MCF 10A (cell line): ENCODE measurements at regions not wholly inside any gene's neighbourhood (a gene's known extent, or its start where the extent isn't known, plus 50 kb on each side); places are given as distances from the start of the nearest gene placed in this dataset.

ENCODE experiments used
- BruUV-seq: library from RNA; stranded (reverse); fragments of 400-500 nt; replicated peaks from 2 replicates; lab custom pipeline; 2021; lab: Mats Ljungman, UMichigan
- CTCF ChIA-PET: fragments of 300-600 bp; sonication (Branson Sonifier 250); formaldehyde crosslinking; extraction: SDS; loops from one replicate; lab custom pipeline; 2021; ENCODE audit warnings: antibody characterized with exemption, inconsistent platforms; lab: Yijun Ruan, JAX
- POLR2A ChIA-PET: fragments of 300-600, 350-650 bp; sonication (Branson Sonifier 250); formaldehyde crosslinking; extraction: SDS; loops from one replicate; lab custom pipeline; 2020; ENCODE audit warnings: antibody characterized with exemption, inconsistent platforms; lab: Yijun Ruan, JAX
- DNase-seq: peaks from one replicate; pipeline ENCODE4 v3.0.0-alpha.2; 2018; ENCODE audit not compliant: unreplicated experiment
- H3K27ac Mint-ChIP-seq: one replicate; pipeline ENCODE4 v1.8.0; 2022; ENCODE audit warnings: mild to moderate bottlenecking, low read depth, mixed read lengths; ENCODE audit not compliant: unreplicated experiment
- H3K27me3 Mint-ChIP-seq: one replicate; pipeline ENCODE4 v1.8.0; 2022; ENCODE audit warnings: mixed read lengths; ENCODE audit not compliant: insufficient read depth, unreplicated experiment
- H3K36me3 Mint-ChIP-seq: one replicate; pipeline ENCODE4 v1.8.0; 2022; ENCODE audit warnings: mild to moderate bottlenecking, moderate library complexity, mixed read lengths; ENCODE audit not compliant: insufficient read depth, unreplicated experiment
- H3K4me1 Mint-ChIP-seq: one replicate; pipeline ENCODE4 v1.8.0; 2022; ENCODE audit warnings: mixed read lengths; ENCODE audit not compliant: insufficient read depth, unreplicated experiment
- H3K4me3 Mint-ChIP-seq: one replicate; pipeline ENCODE4 v1.8.0; 2022; ENCODE audit warnings: mild to moderate bottlenecking, moderate library complexity, mixed read lengths; ENCODE audit not compliant: unreplicated experiment
- H3K9me3 Mint-ChIP-seq: one replicate; pipeline ENCODE4 v1.8.0; 2022; ENCODE audit warnings: mixed read lengths; ENCODE audit not compliant: unreplicated experiment
- CTCF ChIP-seq: fragments of 200-600 bp; IDR thresholded peaks from one replicate; pipeline ENCODE4 v1.8.0; 2022; ENCODE audit warnings: antibody characterized with exemption, mild to moderate bottlenecking; ENCODE audit not compliant: unreplicated experiment
- intact Hi-C: fragments of 100-400 bp; cut with micrococcal nuclease; formaldehyde crosslinking; loops from 2 replicates; pipeline ENCODE4 v1.14.1; 2022

GRCh38 chr3:30518872-30519271 lies 87.5 kb upstream of the TGFBR2 start:
- Mint-ChIP-seq H3K27ac (peak overlapping the region; percentile 89), H3K36me3 (no peaks in the 10 kb centered on the region), H3K4me3 (peak overlapping the region; percentile 4), H3K27me3 (no peaks in the 10 kb centered on the region), H3K4me1 (peaks cover 41% of the 10 kb centered on the region), H3K9me3 (no peaks in the 10 kb centered on the region)
- DNase-seq, result peak; percentile 39
- ChIA-PET CTCF (interaction anchor here (0.7 to 3.9 kb wide), 7 partner anchors 60 to 258 kb away, joined by 3 to 29 read pairs (median 4); no protein-coding TSS in a partner anchor), POLR2A (interaction anchor here (0.6 to 8.0 kb wide), 26 partner anchors 9 to 208 kb away, joined by 3 to 123 read pairs (median 5); partner anchors contain the start of gene TGFBR2)
- intact Hi-C loops, result loop anchor here (2.0 to 10.0 kb wide), 5 partner anchors 88 to 474 kb away; partner anchors contain the start of gene TGFBR2
- no TSS peak for BruUV-seq
- no peak for TF ChIP-seq CTCF

DNA sequence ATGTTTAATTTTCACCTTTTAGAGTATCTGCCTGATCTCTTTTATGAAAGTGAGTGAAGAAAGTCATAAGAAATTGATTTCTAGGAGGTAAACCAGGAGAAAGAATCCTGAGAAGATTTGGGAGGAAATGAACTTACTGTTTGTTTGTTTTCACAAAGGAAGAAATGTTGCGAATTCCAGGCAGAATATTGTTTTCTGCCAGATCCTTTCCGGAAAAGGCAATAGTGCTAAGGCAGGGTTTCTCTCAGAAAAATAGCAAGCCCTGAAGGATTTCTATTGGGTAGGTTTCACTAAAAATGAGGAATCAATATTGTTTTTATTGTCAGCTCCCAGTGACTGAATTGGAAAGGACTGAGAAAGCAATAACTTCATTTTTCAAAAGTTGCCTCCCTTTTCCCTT lies 85.7 kb upstream of the TGFBR2 start:
- ChIA-PET CTCF (interaction anchor here (1.2 kb wide), 1 partner anchor 87 kb away, joined by 3 read pairs; no protein-coding TSS in a partner anchor), POLR2A (interaction anchor here (0.6 to 8.0 kb wide), 2 partner anchors 87 to 94 kb away, joined by 3 to 123 read pairs; partner anchors contain the start of gene TGFBR2)
- intact Hi-C loops, result no loop called here
- Mint-ChIP-seq H3K9me3 (no peaks in the 10 kb centered on the region), H3K27ac (peak overlapping the region; percentile 35), H3K4me3 (no peak overlapping the region), H3K4me1 (peaks cover 38% of the 10 kb centered on the region), H3K27me3 (no peaks in the 10 kb centered on the region), H3K36me3 (no peaks in the 10 kb centered on the region)
- no peak for DNase-seq
- no peak for TF ChIP-seq CTCF
- BruUV-seq, result no TSS peak

GRCh38 chr3:30521156-30521715 lies 85.2 kb upstream of the TGFBR2 start:
- Mint-ChIP-seq H3K27me3 (no peaks in the 10 kb centered on the region), H3K4me1 (peaks cover 38% of the 10 kb centered on the region), H3K36me3 (no peaks in the 10 kb centered on the region), H3K9me3 (no peaks in the 10 kb centered on the region), H3K27ac (peak overlapping the region; percentile 35), H3K4me3 (no peak overlapping the region)
- intact Hi-C loops, result no loop called here
- ChIA-PET CTCF (interaction anchor here (1.1 to 1.2 kb wide), 2 partner anchors 28 to 86 kb away, joined by 3 read pairs; no protein-coding TSS in a partner anchor), POLR2A (interaction anchor here (0.6 to 8.0 kb wide), 3 partner anchors 75 to 93 kb away, joined by 3 to 123 read pairs (median 3); partner anchors contain the start of gene TGFBR2)
- no peak for DNase-seq
- BruUV-seq, result no TSS peak
- TF ChIP-seq CTCF, result no peak

- BruUV-seq, result no TSS peak
- H3K27me3 Mint-ChIP-seq, result no peaks in the 10 kb centered on the region
Observed at GRCh38 chr3:30522476-30522875, 83.9 kb upstream of the TGFBR2 start.

More at GRCh38 chr3:30522476-30522875, 83.9 kb upstream of the TGFBR2 start:
- Mint-ChIP-seq H3K4me3 (no peak overlapping the region), H3K9me3 (no peaks in the 10 kb centered on the region), H3K27ac (no peak overlapping the region), H3K4me1 (peaks cover 30% of the 10 kb centered on the region), H3K36me3 (no peaks in the 10 kb centered on the region)
- no peak for TF ChIP-seq CTCF
- intact Hi-C loops, result no loop called here
- CTCF ChIA-PET, result interaction anchor here (0.7 to 1.9 kb wide), 2 partner anchors 22 to 171 kb away, joined by 3 to 6 read pairs; no protein-coding TSS in a partner anchor
- POLR2A ChIA-PET, result interaction anchor here (1.2 to 8.0 kb wide), 2 partner anchors 15 to 85 kb away, joined by 5 to 123 read pairs; partner anchors contain the start of gene TGFBR2
- DNase-seq, result no peak
